ENCODE measurements at regions not wholly inside any gene's neighbourhood (a gene's known extent, or its start where the extent isn't known, plus 50 kb on each side); places are given as distances from the start of the nearest gene placed in this dataset.
"Not testable (repeated sequence)": the region's sequence is repeated elsewhere in the genome, so short reads cannot be mapped to it uniquely, and the experiment has no call there.

GRCh38 chr2:103383541-103383940 lies 621.7 kb downstream of the TMEM182 start:
- no peak for DNase-seq (ENCODE audit: low spot score)

GRCh38 chr2:103386872-103387271 lies 625.0 kb downstream of the TMEM182 start:
- no peak for DNase-seq (ENCODE audit: low spot score)

- DNase-seq (ENCODE audit: low spot score): no peak
Measured at GRCh38 chr2:103387888-103388287, 626.1 kb downstream of the TMEM182 start.

- no peak for DNase-seq (ENCODE audit: low spot score)
Measured at GRCh38 chr2:103396152-103396551, 634.3 kb downstream of the TMEM182 start.

- no peak for DNase-seq (ENCODE audit: low spot score)
Measured at GRCh38 chr2:103401621-103402020, 639.8 kb downstream of the TMEM182 start.

- DNase-seq (ENCODE audit: low spot score): no peak
Measured at GRCh38 chr2:103402336-103402735, 640.5 kb downstream of the TMEM182 start.

GRCh38 chr2:103402944-103403343 lies 641.1 kb downstream of the TMEM182 start:
- no peak for DNase-seq (ENCODE audit: low spot score)

- not testable (repeated sequence) for DNase-seq (ENCODE audit: low spot score)
Measured at GRCh38 chr2:103403388-103403787, 641.6 kb downstream of the TMEM182 start.

GRCh38 chr2:103410221-103410620 lies 648.4 kb downstream of the TMEM182 start:
- DNase-seq (ENCODE audit: low spot score): no peak

- no peak for DNase-seq (ENCODE audit: low spot score)
Measured at GRCh38 chr2:103419506-103419905, 657.7 kb downstream of the TMEM182 start.

GRCh38 chr2:103423100-103423499 lies 661.3 kb downstream of the TMEM182 start:
- no peak for DNase-seq (ENCODE audit: low spot score)

GRCh38 chr2:103427567-103427966 lies 665.7 kb downstream of the TMEM182 start:
- no peak for DNase-seq (ENCODE audit: low spot score)

- no peak for DNase-seq (ENCODE audit: low spot score)
Measured at GRCh38 chr2:103430191-103430590, 668.4 kb downstream of the TMEM182 start.

- DNase-seq (ENCODE audit: low spot score): no peak
Measured at GRCh38 chr2:103435010-103435409, 673.2 kb downstream of the TMEM182 start.

GRCh38 chr2:103437161-103437560 lies 675.3 kb downstream of the TMEM182 start:
- no peak for DNase-seq (ENCODE audit: low spot score)

GRCh38 chr2:103445347-103445746 lies 683.5 kb downstream of the TMEM182 start:
- DNase-seq (ENCODE audit: low spot score): no peak

GRCh38 chr2:103448495-103448894 lies 686.7 kb downstream of the TMEM182 start:
- no peak for DNase-seq (ENCODE audit: low spot score)

GRCh38 chr2:103451283-103451682 lies 689.5 kb downstream of the TMEM182 start:
- no peak for DNase-seq (ENCODE audit: low spot score)

GRCh38 chr2:103459283-103459682 lies 697.5 kb downstream of the TMEM182 start:
- DNase-seq (ENCODE audit: low spot score): no peak

- no peak for DNase-seq (ENCODE audit: low spot score)
Measured at GRCh38 chr2:103462101-103462500, 700.3 kb downstream of the TMEM182 start.

GRCh38 chr2:103462712-103463111 lies 700.9 kb downstream of the TMEM182 start:
- no peak for DNase-seq (ENCODE audit: low spot score)

GRCh38 chr2:103464831-103465230 lies 703.0 kb downstream of the TMEM182 start:
- DNase-seq (ENCODE audit: low spot score): no peak

- DNase-seq (ENCODE audit: low spot score): no peak
Measured at GRCh38 chr2:103469800-103470199, 708.0 kb downstream of the TMEM182 start.

- no peak for DNase-seq (ENCODE audit: low spot score)
Measured at GRCh38 chr2:103484906-103485305, 723.1 kb downstream of the TMEM182 start.

GRCh38 chr2:103496850-103497249 lies 735.0 kb downstream of the TMEM182 start:
- DNase-seq (ENCODE audit: low spot score): no peak
